HepG2 (cell line): ENCODE measurements at regions not wholly inside any gene's neighbourhood (a gene's known extent, or its start where the extent isn't known, plus 50 kb on each side); places are given as distances from the start of the nearest gene placed in this dataset.

Experiments used
- ATAC-seq: fragments of 200-7000 bp; cut with Tn5 transposase; 3 replicates; pipeline ENCODE4 v1.9.1; 2020; ENCODE audit warnings: mild to moderate bottlenecking, moderate library complexity
- BruUV-seq: library from RNA; stranded (reverse); fragments of 400-500 nt; replicated peaks from 2 replicates; lab custom pipeline; 2021; lab: Mats Ljungman, UMichigan
- CTCF ChIA-PET: fragments of 300-600 bp; formaldehyde crosslinking; extraction: SDS; loops from one replicate; lab custom pipeline; 2021; ENCODE audit warnings: low total read pairs, inconsistent platforms, low intra/inter-chr PET ratio; lab: Yijun Ruan, JAX
- POLR2A ChIA-PET: fragments of 350-600 bp; sonication (Branson Sonifier 250); formaldehyde crosslinking; loops from one replicate; lab custom pipeline; 2020; ENCODE audit warnings: antibody characterized with exemption, inconsistent platforms; lab: Yijun Ruan, JAX
- DNase-seq: peaks from one replicate; pipeline ENCODE4 v3.0.0-alpha.2; 2015; ENCODE audit warnings: low spot score
- FAIRE-seq: peaks from 3 replicates; lab custom pipeline; 2011; peaks lifted over from hg19 to GRCh38; lab: Jason Lieb, UNC
- H2AFZ ChIP-seq: one replicate; pipeline ENCODE4 v1.6.1; 2011; ENCODE audit warnings: low read length, inconsistent platforms
- H3K27ac ChIP-seq: fragments of 300-600 bp; 3 replicates; pipeline ENCODE4 v1.8.0; 2011; ENCODE audit warnings: mixed run types, mild to moderate bottlenecking, mixed read lengths, low read length, inconsistent platforms; ENCODE audit not compliant: insufficient read depth; ENCODE audit errors: extremely low read length
- H3K27me3 ChIP-seq, 2 experiments: fragments of 200-600 bp in 1 of 2; 2 replicates in 1 of 2; 3 replicates in 1 of 2; pipeline versions ENCODE4 v1.6.0 to v1.8.0; 2011; ENCODE audit warnings: low read length in 2 of 2, mild to moderate bottlenecking in 2 of 2, moderate library complexity in 2 of 2, inconsistent platforms in 1 of 2; ENCODE audit not compliant: insufficient read depth in 2 of 2, control insufficient read depth in 1 of 2
- H3K36me3 ChIP-seq, 2 experiments: fragments of 200-600 bp in 1 of 2; replicated peaks in 1 of 2; 2 replicates in 1 of 2; 3 replicates in 1 of 2; pipeline versions ENCODE4 v1.5.1 to v1.8.0; 2011; ENCODE audit warnings: low read length in 2 of 2, inconsistent platforms in 1 of 2; ENCODE audit not compliant: insufficient read depth in 2 of 2, control insufficient read depth in 1 of 2
- H3K4me1 ChIP-seq: 2 replicates; pipeline ENCODE4 v1.5.1; 2012; ENCODE audit warnings: low read length, inconsistent platforms; ENCODE audit not compliant: insufficient read depth
- H3K4me2 ChIP-seq: 2 replicates; pipeline ENCODE4 v1.6.0; 2011; ENCODE audit warnings: low read depth, low read length, inconsistent platforms
- H3K4me3 ChIP-seq, 3 experiments: fragments of 200-600 bp in 1 of 3; sonication (generic), shearing (Covaris generic) in 1 of 3; replicated peaks in 1 of 3; 2 replicates each; pipeline ENCODE4 v1.5.1; 2011 to 2016; ENCODE audit warnings: low read length in 3 of 3, inconsistent platforms in 2 of 3, low read depth in 2 of 3, mild to moderate bottlenecking in 2 of 3, control low read depth in 1 of 3, mixed read lengths in 1 of 3; ENCODE audit not compliant: insufficient read depth in 1 of 3
- H3K79me2 ChIP-seq: one replicate; pipeline ENCODE4 v1.6.1; 2011; ENCODE audit warnings: low read length, inconsistent platforms; ENCODE audit not compliant: insufficient read depth
- H3K9ac ChIP-seq: 2 replicates; pipeline ENCODE4 v1.6.0; 2011; ENCODE audit warnings: mild to moderate bottlenecking, low read depth, low read length, inconsistent platforms; ENCODE audit not compliant: insufficient read depth
- H3K9me3 ChIP-seq: 2 replicates; pipeline ENCODE4 v1.5.1; 2012; ENCODE audit warnings: mild to moderate bottlenecking, low read length
- H4K20me1 ChIP-seq: 2 replicates; pipeline ENCODE4 v1.6.0; 2011; ENCODE audit warnings: inconsistent platforms, mild to moderate bottlenecking, low read length, moderate library complexity; ENCODE audit not compliant: insufficient read depth
- BCL3 ChIP-seq: sonication (generic); formaldehyde crosslinking; IDR thresholded peaks from 2 replicates; pipeline ENCODE4 v1.5.1; 2020; ENCODE audit warnings: mild to moderate bottlenecking, missing genetic modification reagents, moderate library complexity
- CHD4 ChIP-seq: fragments of 200-600 bp; sonication (generic); IDR thresholded peaks from 2 replicates; pipeline ENCODE4 v1.7.0; 2017; ENCODE audit warnings: mild to moderate bottlenecking, low read length, borderline replicate concordance
- HNRNPUL1 ChIP-seq: fragments of 200-400 bp; formaldehyde crosslinking; IDR thresholded peaks from 2 replicates; pipeline ENCODE4 v1.6.1; 2017; ENCODE audit warnings: low read depth, mild to moderate bottlenecking, low read length, moderate library complexity
- IKZF1 ChIP-seq: fragments of 450-650 bp; IDR thresholded peaks from 2 replicates; pipeline ENCODE4 v1.7.1; 2016
- MAZ ChIP-seq, 2 experiments: sonication (generic) in 1 of 2; formaldehyde crosslinking in 1 of 2; IDR thresholded peaks; 2 replicates each; pipeline versions ENCODE4 v1.5.0 to v1.6.1; 2012 to 2020; ENCODE audit warnings: low read depth in 2 of 2, mild to moderate bottlenecking in 2 of 2, borderline replicate concordance in 1 of 2, improper control_type of control experiment in 1 of 2, low read length in 1 of 2, missing genetic modification reagents in 1 of 2, moderate library complexity in 1 of 2
- PRDM15 ChIP-seq: sonication (generic); formaldehyde crosslinking; IDR thresholded peaks from 2 replicates; pipeline ENCODE4 v1.4.0; 2020; ENCODE audit warnings: missing genetic modification reagents
- TP53 ChIP-seq: sonication (generic); formaldehyde crosslinking; conservative IDR thresholded peaks from 2 replicates; pipeline ENCODE4 v1.4.0; 2020; ENCODE audit warnings: missing genetic modification reagents
- ZFP36 ChIP-seq: fragments of 150-350 bp; IDR thresholded peaks from 2 replicates; pipeline ENCODE4 v1.6.1; 2018; ENCODE audit warnings: borderline replicate concordance, low read length, low read depth; ENCODE audit not compliant: partially characterized antibody
- ZNF770 ChIP-seq: sonication (generic); formaldehyde crosslinking; IDR thresholded peaks from 2 replicates; pipeline ENCODE4 v1.5.0; 2020; ENCODE audit warnings: mild to moderate bottlenecking, missing genetic modification reagents
- ZNF788 ChIP-seq: sonication (generic); formaldehyde crosslinking; IDR thresholded peaks from 2 replicates; pipeline ENCODE4 v1.5.0; 2020; ENCODE audit warnings: mild to moderate bottlenecking, missing genetic modification reagents, borderline replicate concordance
- WGBS: methylation state at CpG from one replicate; pipeline ENCODE4 v1.1.6; 2017; ENCODE audit warnings: low lambda C conversion rate; 5-methylcytosine and 5-hydroxymethylcytosine counted together
- in situ Hi-C: cut with HindIII; loops from 2 replicates; pipeline ENCODE4 v1.10.0; 2017; ENCODE audit warnings: low pct_unique_long_range_greater_than_20kb; ENCODE audit not compliant: extremely low pct_ligation_motif_present
- intact Hi-C: fragments of 100-400 bp; cut with micrococcal nuclease; formaldehyde crosslinking; loops from one replicate; pipeline ENCODE4 v1.10.0; 2022; ENCODE audit not compliant: unreplicated experiment
- TF ChIP-seq, protein P1 (sequence below): sonication (generic); formaldehyde crosslinking; IDR thresholded peaks from 2 replicates; pipeline ENCODE4 v1.5.0; 2020; ENCODE audit warnings: missing genetic modification reagents, mild to moderate bottlenecking, borderline replicate concordance
- TF ChIP-seq, protein P2 (sequence below): IDR thresholded peaks from 2 replicates; pipeline ENCODE4 v1.6.1; 2016; ENCODE audit warnings: mild to moderate bottlenecking

DNA sequence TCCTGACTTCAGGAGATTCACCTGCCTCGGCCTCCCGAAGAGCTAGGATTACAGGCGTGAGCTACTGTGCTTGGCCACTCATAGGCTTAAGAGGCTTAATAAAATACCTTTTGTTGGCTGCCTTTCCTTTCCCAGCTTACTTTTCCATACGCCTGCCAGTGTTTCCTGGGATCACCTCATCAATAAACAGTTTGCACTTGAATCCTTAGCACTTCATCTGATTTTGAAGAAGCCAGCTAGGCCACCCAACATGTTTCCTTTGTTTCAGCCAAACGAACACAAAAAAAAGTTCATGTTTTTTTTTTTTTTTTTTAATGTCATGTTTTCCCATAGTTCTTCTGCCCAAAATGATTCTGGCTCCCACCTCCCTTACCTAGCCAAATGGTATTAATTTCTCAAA lies 92.3 kb downstream of the RAP2B start:
- ChIA-PET POLR2A (no interaction called here), CTCF (no interaction called here)
- H3K9ac ChIP-seq: no peak overlapping the region
- intact Hi-C loops (no loop called here), in situ Hi-C loops (no loop called here)
- DNase-seq (no peak), ATAC-seq (no peak), FAIRE-seq (no peak)
- no peak overlapping the region for H3K27ac ChIP-seq
- H3K9me3 ChIP-seq: no peaks in the 10 kb centered on the region
- H3K4me2 ChIP-seq: no peak overlapping the region
- H3K4me1 ChIP-seq: peaks cover 32% of the 10 kb centered on the region
- 78% methylated on average over 5 of the region's 5 CpGs for WGBS
- no peaks in the 10 kb centered on the region for H3K79me2 ChIP-seq
- H3K4me3 ChIP-seq: no peak overlapping the region
- H3K36me3 ChIP-seq: no peaks in the 10 kb centered on the region
- no TSS peak for BruUV-seq
- no peaks in the 10 kb centered on the region for H3K27me3 ChIP-seq
- H2AFZ ChIP-seq: no peak overlapping the region
- H4K20me1 ChIP-seq: no peaks in the 10 kb centered on the region
- TF ChIP-seq BCL3 (CRISPR knock-in tag) (no peak), ZFP36 (no peak), TP53 (no peak), PRDM15 (no peak), MAZ (IDR thresholded peaks at IDR 0.05; ENCODE audit: borderline replicate concordance, low read depth, low read length) (no peak), MAZ (CRISPR knock-in tag; IDR thresholded peaks at IDR 0.05; ENCODE audit: low read depth) (no peak), ZNF770 (CRISPR knock-in tag) (no peak), HNRNPUL1 (no peak), ZNF788 (CRISPR knock-in tag) (no peak), IKZF1 (no peak), CHD4 (no peak)
- TF ChIP-seq, protein P1, sequence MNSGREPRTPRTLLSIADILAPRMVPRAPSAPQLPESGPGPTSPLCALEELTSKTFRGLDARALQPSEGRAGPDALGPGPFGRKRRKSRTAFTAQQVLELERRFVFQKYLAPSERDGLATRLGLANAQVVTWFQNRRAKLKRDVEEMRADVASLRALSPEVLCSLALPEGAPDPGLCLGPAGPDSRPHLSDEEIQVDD (CRISPR knock-in tag): no peak
- TF ChIP-seq, protein P2, sequence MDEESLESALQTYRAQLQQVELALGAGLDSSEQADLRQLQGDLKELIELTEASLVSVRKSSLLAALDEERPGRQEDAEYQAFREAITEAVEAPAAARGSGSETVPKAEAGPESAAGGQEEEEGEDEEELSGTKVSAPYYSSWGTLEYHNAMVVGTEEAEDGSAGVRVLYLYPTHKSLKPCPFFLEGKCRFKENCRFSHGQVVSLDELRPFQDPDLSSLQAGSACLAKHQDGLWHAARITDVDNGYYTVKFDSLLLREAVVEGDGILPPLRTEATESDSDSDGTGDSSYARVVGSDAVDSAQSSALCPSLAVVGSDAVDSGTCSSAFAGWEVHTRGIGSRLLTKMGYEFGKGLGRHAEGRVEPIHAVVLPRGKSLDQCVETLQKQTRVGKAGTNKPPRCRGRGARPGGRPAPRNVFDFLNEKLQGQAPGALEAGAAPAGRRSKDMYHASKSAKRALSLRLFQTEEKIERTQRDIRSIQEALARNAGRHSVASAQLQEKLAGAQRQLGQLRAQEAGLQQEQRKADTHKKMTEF (CRISPR knock-in tag): no peak
